Fibroblast of villous mesenchyme (primary cell): ENCODE measurements at regions not wholly inside any gene's neighbourhood (a gene's known extent, or its start where the extent isn't known, plus 50 kb on each side); places are given as distances from the start of the nearest gene placed in this dataset.

ENCODE experiments used
- DNase-seq: peaks from one replicate; pipeline ENCODE4 v3.0.0-alpha.2; 2010; ENCODE audit warnings: low read depth
- H3K4me3 ChIP-seq: 2 replicates; pipeline ENCODE4 v1.5.1; 2011; ENCODE audit warnings: low read depth, mild to moderate bottlenecking, low read length
- TF ChIP-seq, protein P1 (sequence below): IDR thresholded peaks from 2 replicates; pipeline ENCODE4 v1.5.1; 2012; ENCODE audit warnings: low read depth, mild to moderate bottlenecking, low read length; ENCODE audit not compliant: insufficient read depth

DNA sequence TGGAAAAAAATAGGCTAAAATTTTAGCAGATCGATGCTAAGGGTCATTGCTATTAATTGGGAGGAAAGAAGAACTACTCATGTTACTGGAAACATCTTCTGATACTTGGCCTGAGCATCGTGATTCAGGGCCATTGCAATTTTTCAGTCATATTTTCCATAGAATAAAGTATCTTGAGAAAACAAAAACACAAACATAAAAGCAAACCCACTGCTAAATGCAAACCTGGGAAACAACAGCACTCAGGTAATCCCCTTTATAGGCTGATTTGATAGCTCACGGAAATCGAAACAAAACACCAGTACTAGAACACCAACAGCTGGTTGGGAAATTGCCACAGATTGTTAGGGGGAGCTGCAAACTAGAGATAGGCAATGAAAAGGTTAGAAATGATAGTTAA, 172.9 kb upstream of the ESRRG start:
- TF ChIP-seq, protein P1, sequence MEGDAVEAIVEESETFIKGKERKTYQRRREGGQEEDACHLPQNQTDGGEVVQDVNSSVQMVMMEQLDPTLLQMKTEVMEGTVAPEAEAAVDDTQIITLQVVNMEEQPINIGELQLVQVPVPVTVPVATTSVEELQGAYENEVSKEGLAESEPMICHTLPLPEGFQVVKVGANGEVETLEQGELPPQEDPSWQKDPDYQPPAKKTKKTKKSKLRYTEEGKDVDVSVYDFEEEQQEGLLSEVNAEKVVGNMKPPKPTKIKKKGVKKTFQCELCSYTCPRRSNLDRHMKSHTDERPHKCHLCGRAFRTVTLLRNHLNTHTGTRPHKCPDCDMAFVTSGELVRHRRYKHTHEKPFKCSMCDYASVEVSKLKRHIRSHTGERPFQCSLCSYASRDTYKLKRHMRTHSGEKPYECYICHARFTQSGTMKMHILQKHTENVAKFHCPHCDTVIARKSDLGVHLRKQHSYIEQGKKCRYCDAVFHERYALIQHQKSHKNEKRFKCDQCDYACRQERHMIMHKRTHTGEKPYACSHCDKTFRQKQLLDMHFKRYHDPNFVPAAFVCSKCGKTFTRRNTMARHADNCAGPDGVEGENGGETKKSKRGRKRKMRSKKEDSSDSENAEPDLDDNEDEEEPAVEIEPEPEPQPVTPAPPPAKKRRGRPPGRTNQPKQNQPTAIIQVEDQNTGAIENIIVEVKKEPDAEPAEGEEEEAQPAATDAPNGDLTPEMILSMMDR = no peak
- no peak overlapping the region for H3K4me3 ChIP-seq
- no peak for DNase-seq

DNA sequence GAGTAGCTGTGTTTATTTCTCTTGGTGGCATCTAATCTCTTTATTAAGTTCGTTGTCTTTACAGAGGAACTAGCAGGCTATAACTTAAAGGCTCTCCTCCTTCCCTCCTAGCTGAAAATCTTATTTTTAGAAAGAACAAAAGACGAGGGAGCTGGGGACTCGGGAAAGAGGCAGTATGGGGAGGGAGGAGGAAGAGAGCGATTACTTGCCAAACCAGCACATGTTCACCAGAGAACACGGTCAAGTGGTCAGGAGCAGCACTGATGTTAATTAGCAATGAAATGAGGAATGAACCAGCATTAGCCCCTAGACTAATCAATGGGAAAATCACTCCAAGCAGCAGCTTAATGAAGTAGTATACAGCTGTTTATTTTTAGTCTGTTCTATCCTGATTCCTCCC, 171.3 kb upstream of the ESRRG start:
- H3K4me3 ChIP-seq = no peak overlapping the region
- TF ChIP-seq, protein P1 = no peak
- no peak for DNase-seq

DNA sequence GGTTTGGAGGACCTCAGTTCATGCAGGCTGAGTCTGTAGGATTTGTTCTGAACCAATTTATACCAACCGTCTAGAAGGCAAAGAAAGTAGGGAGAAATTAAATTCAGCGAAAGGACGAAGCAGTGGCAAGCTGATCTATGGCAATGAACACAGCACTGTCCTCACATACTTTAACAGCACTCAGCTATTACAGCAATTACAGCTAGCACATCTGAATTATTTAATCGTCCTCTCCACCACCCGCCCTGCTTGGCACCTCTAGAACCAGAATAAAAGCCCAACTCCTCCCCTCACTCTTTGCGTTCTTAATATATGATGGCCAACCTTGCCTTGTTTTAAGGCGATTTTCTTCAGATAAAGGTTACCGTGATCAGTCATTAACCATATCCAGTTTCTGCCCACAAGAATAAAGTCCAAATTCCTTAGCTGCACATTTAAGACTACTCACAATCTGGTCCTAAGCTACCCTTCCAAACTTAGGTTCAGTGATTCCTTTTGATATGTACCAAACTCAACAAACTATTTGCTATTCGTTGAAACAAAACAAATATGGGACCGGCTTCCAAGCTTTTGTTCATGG, 169.4 kb upstream of the ESRRG start:
- H3K4me3 ChIP-seq = no peak overlapping the region
- TF ChIP-seq, protein P1 = no peak
- DNase-seq = no peak

GRCh38 chr1:216890871-216891270, 167.6 kb upstream of the ESRRG start:
- TF ChIP-seq, protein P1 = no peak
- H3K4me3 ChIP-seq = no peak overlapping the region
- no peak for DNase-seq

DNA sequence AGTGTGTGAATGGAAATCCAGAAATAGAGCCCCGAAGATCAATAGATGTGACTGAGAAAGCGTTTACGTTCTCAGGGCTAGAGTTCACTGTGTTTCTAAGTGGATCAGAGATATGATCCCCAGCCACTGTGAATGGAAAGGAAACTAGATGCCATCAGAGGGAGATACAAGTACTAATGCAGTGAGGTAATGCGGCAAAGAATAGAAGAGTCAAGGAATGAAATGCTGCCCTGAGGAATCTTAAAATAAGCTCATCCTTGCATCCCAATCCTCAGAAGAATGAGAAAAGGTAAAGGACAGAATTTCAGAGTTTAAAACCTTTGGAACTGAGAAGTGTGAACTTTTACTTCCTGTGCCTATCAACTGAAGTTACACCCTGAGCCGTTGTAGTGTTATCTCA, 165.5 kb upstream of the ESRRG start:
- DNase-seq = no peak
- TF ChIP-seq, protein P1 = no peak
- no peak overlapping the region for H3K4me3 ChIP-seq

- no peak overlapping the region for H3K4me3 ChIP-seq
- no peak for DNase-seq
- TF ChIP-seq, protein P1 = no peak
Observed at GRCh38 chr1:216887032-216887431, 163.8 kb upstream of the ESRRG start.

DNA sequence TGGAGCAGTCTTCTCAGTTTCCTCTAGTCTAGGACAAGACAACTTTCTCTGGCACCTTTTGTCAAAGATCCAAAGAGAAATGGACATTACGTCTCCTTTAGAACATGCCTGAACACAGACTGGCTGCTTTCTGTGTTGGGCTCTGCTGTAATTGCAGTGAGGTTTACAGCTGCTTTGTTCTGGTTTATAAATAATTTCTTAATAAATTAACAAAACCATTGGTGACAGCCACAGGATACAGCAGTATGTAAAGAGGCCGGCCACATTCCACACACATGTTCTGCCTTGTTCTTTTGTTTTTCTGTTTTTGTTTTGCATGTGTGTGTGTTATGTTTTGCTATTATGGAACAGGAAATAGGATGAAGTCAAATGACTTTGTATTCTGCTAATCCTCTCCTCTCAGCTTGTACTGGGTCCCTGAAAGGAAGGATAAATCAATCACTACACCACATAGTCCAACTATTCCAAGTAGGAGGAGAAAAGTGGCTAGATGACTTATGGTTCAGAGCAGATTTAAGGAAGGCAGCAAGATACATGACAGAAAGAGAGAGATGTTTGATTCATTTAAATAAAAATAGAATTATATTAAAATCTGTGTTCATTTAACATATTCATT, 161.5 kb upstream of the ESRRG start:
- no peak for DNase-seq
- TF ChIP-seq, protein P1 = no peak
- H3K4me3 ChIP-seq = no peak overlapping the region
